Neural crest cell (in vitro differentiated cells): ENCODE measurements at regions not wholly inside any gene's neighbourhood (a gene's known extent, or its start where the extent isn't known, plus 50 kb on each side); places are given as distances from the start of the nearest gene placed in this dataset.

Experiments
- DNase-seq: peaks from one replicate; pipeline ENCODE4 v3.0.0; 2021; ENCODE audit warnings: low read depth, mixed read lengths, low spot score
- H3K27ac Mint-ChIP-seq: one replicate; pipeline ENCODE4 v1.8.0; 2021; ENCODE audit warnings: mild to moderate bottlenecking, mixed read lengths; ENCODE audit not compliant: unreplicated experiment
- H3K27me3 Mint-ChIP-seq: 2 replicates; pipeline ENCODE4 v1.8.0; 2021; ENCODE audit warnings: low read depth, mild to moderate bottlenecking, mixed read lengths
- H3K36me3 Mint-ChIP-seq: 2 replicates; pipeline ENCODE4 v1.8.0; 2021; ENCODE audit warnings: low read depth, mild to moderate bottlenecking, mixed read lengths
- H3K4me1 Mint-ChIP-seq: 2 replicates; pipeline ENCODE4 v1.8.0; 2021; ENCODE audit warnings: mixed read lengths
- H3K4me3 Mint-ChIP-seq: one replicate; pipeline ENCODE4 v1.8.0; 2021; ENCODE audit warnings: mild to moderate bottlenecking, mixed read lengths
- H3K9me3 Mint-ChIP-seq: 2 replicates; pipeline ENCODE4 v1.8.0; 2021; ENCODE audit warnings: mixed read lengths
- TF ChIP-seq, protein P1 (sequence below): fragments of 200-600 bp; sonication (generic); conservative IDR thresholded peaks from 2 replicates; pipeline ENCODE4 v1.5.0; 2021; ENCODE audit warnings: antibody characterized with exemption, mild to moderate bottlenecking

DNA sequence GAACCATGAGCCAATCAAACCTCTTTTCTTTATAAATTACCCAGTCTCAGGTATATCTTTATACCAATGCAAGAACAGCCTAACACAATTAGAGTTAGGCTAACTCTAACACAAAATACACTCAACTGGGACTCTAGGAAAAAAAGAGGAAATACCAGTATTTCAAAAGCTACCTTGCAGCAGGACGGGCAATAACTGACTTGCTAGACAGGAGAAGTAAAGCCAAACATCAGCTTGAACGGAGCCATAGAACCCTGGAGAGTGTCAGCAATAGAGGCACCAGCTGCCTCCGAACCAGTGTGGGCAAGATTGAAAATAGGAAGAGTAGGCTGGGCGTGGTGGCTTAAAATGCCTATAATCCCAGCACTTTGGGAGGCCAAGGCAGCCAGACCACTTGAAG lies 162.0 kb upstream of the SOX4 start:
- Mint-ChIP-seq H3K27me3 (no peaks in the 10 kb centered on the region), H3K9me3 (peaks cover 11% of the 10 kb centered on the region), H3K4me3 (no peak overlapping the region), H3K27ac (no peak overlapping the region), H3K4me1 (no peaks in the 10 kb centered on the region), H3K36me3 (peaks cover 3% of the 10 kb centered on the region)
- no peak for DNase-seq
- TF ChIP-seq, protein P1, sequence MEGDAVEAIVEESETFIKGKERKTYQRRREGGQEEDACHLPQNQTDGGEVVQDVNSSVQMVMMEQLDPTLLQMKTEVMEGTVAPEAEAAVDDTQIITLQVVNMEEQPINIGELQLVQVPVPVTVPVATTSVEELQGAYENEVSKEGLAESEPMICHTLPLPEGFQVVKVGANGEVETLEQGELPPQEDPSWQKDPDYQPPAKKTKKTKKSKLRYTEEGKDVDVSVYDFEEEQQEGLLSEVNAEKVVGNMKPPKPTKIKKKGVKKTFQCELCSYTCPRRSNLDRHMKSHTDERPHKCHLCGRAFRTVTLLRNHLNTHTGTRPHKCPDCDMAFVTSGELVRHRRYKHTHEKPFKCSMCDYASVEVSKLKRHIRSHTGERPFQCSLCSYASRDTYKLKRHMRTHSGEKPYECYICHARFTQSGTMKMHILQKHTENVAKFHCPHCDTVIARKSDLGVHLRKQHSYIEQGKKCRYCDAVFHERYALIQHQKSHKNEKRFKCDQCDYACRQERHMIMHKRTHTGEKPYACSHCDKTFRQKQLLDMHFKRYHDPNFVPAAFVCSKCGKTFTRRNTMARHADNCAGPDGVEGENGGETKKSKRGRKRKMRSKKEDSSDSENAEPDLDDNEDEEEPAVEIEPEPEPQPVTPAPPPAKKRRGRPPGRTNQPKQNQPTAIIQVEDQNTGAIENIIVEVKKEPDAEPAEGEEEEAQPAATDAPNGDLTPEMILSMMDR: no peak

DNA sequence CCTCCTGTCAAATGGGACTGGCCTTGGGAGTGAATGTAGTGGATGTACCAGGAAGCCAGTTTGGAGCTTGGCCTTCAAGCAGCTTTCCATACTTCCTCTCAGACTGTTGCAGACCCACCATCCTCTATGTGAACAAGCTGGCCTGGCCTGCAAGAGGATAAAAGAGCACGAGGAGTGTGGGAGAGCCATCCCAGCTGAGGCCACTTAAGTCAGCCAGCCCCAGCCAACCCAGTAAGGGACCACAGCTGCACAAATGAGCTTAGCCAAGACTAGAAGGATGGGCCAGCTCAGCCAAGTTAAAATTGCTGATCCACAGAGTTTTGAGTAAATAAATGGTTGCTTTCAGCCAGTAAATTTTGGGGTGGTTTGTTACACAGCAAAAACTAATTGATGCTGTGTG lies 156.9 kb upstream of the SOX4 start:
- Mint-ChIP-seq H3K27me3 (no peaks in the 10 kb centered on the region), H3K4me1 (no peaks in the 10 kb centered on the region), H3K36me3 (peaks cover 3% of the 10 kb centered on the region), H3K9me3 (peaks cover 3% of the 10 kb centered on the region), H3K4me3 (no peak overlapping the region), H3K27ac (no peak overlapping the region)
- DNase-seq: no peak
- TF ChIP-seq, protein P1: no peak

DNA sequence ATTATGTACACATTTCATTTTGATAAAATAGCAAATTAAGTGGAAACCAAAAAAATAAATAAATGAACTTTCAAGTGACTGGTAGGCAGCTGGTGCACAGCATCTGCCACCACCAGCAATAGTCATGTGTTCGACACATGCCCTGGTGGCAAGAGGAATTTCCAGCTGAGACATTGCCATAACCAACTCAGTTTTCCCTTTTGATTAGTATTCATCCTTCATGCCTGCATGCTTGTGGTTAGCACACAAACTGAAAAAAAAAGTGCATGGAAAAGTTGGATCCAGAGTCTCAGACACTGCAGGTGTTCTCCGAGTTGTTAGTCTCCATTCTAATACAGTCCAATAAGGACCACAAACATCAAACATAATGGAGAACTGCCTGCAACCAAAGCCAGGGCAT lies 156.0 kb upstream of the SOX4 start:
- Mint-ChIP-seq H3K4me1 (no peaks in the 10 kb centered on the region), H3K27ac (no peak overlapping the region), H3K4me3 (no peak overlapping the region), H3K36me3 (peaks cover 3% of the 10 kb centered on the region), H3K9me3 (peaks cover 3% of the 10 kb centered on the region), H3K27me3 (no peaks in the 10 kb centered on the region)
- TF ChIP-seq, protein P1: no peak
- DNase-seq: no peak

DNA sequence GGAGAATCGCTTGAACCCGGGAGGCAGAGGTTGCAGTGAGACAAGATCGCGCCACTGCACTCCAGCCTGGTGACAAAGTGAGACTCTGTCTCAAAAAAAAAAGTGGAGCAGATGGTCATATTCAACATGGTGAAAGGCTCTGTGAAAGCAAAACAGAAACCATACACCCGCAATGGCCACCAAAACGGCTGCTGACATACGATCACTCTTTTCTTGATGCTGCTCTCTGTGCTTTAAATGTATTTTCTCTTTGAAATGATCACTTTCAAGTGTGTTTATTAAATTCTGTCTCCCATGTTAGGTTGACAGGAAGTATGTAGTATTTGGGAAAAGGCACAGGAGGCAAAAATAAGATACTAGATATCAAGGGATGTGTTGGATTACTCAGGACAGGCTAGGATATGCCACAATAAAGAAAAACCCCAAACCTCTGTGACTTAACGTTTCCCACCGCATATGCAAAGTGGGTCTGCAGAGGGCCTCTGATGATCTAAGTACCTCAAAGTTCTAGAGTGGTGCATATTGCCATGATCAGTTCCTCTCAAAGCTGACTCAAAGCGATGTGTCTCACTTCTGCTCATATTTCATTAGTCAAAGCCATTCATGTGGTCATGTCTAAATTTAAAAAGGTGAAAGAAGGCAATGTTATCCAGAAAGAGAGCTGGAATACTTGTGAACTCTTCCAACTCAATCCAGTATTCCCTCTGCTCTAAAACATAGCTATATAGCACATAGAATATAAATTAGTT lies 155.1 kb upstream of the SOX4 start:
- Mint-ChIP-seq H3K36me3 (peaks cover 3% of the 10 kb centered on the region), H3K4me3 (no peak overlapping the region), H3K27me3 (no peaks in the 10 kb centered on the region), H3K9me3 (peaks cover 3% of the 10 kb centered on the region), H3K27ac (no peak overlapping the region), H3K4me1 (no peaks in the 10 kb centered on the region)
- DNase-seq: no peak
- TF ChIP-seq, protein P1: no peak

DNA sequence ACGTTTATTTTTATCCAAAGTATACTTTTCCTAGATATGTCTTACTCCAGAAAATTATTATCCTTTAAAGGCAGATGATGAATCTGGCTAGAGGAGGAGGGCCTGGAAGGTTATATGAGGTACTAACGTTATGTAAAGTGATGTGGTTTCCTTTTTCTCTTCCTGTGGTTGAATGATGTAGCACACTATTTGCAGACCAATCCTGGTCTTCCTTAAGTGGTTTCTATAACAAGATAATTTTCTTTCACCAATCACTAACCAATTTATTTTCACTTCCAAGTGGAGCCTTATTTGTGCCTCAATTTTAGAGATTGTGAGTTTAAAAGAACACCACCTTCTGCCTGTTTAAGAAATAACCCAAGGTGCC lies 154.6 kb upstream of the SOX4 start:
- H3K4me1 Mint-ChIP-seq: no peaks in the 10 kb centered on the region
- peaks cover 3% of the 10 kb centered on the region for H3K9me3 Mint-ChIP-seq
- TF ChIP-seq, protein P1: no peak
- no peak for DNase-seq
- H3K27ac Mint-ChIP-seq: no peak overlapping the region
- H3K4me3 Mint-ChIP-seq: no peak overlapping the region
- H3K36me3 Mint-ChIP-seq: peaks cover 3% of the 10 kb centered on the region
- H3K27me3 Mint-ChIP-seq: no peaks in the 10 kb centered on the region
